Adipocyte (in vitro differentiated cells): ENCODE measurements at regions not wholly inside any gene's neighbourhood (a gene's known extent, or its start where the extent isn't known, plus 50 kb on each side); places are given as distances from the start of the nearest gene placed in this dataset.
"Not testable (repeated sequence)": the region's sequence is repeated elsewhere in the genome, so short reads cannot be mapped to it uniquely, and the experiment has no call there.

ENCODE experiments used
- DNase-seq: peaks from one replicate; pipeline ENCODE4 v3.0.0-alpha.2; 2015; ENCODE audit warnings: low read depth
- H3K27me3 ChIP-seq: replicated peaks from 2 replicates; pipeline ENCODE4 v1.7.0; 2013; ENCODE audit warnings: mild to moderate bottlenecking, low read length, moderate library complexity; ENCODE audit not compliant: control insufficient read depth, insufficient read depth
- H3K36me3 ChIP-seq: 2 replicates; pipeline ENCODE4 v1.7.0; 2013; ENCODE audit warnings: low read length, mild to moderate bottlenecking, moderate library complexity; ENCODE audit not compliant: control insufficient read depth, insufficient read depth, severe bottlenecking
- H3K4me1 ChIP-seq: 2 replicates; pipeline ENCODE4 v1.7.0; 2013; ENCODE audit warnings: mild to moderate bottlenecking, low read length, moderate library complexity; ENCODE audit not compliant: control insufficient read depth, insufficient read depth
- H3K4me3 ChIP-seq: 2 replicates; pipeline ENCODE4 v1.7.0; 2013; ENCODE audit warnings: mild to moderate bottlenecking, low read length, moderate library complexity
- H3K9ac ChIP-seq: 2 replicates; pipeline ENCODE4 v1.7.0; 2013; ENCODE audit warnings: mild to moderate bottlenecking, low read length, moderate library complexity
- H3K9me3 ChIP-seq: 2 replicates; pipeline ENCODE4 v1.7.0; 2013; ENCODE audit warnings: mild to moderate bottlenecking, low read length, moderate library complexity; ENCODE audit not compliant: control insufficient read depth

DNA sequence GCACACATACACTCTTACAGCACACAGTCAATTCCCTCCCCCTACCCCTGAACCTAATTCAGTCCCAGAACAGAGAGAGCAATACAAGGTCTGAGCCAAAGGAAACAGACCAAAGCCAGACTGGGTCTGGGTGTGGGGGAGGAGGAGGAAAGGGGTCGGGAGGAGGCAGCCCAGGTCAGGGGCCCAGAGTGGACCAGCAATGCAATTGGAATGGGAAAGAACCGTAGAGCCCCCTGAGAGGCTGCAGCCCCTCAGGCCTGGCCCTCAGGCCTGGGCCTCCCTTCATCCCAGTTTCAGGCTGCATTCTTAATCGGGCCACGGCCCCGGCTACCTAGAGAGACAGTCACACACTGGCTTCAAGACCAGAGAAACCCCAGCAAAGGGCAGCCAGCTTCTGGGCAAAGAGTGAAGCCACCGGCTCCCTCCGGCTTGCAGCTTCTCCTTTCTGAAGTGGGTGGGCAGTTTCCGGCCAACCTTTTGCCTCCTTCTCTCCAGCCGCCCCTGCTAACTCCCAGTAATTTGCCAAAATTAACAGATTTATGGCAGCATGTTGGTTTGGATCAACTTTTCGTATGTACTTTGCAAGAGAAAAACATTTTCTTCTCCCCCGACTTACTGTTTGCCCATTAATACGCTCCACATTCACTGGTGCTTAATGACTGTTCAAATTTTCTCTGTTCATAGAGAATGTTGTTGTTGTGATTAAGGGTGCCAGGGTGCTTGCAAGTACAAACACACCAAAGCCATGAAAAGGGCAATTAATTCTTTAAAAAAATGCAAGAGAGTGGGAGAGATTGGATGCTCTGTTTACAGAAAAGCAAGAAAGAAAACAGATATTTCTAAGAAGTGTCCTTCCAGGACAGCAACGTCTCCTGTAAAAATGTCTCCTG, 488.3 kb downstream of the MN1 start:
- Histone ChIP-seq H3K9me3 (peaks cover 4% of the 10 kb centered on the region), H3K36me3 (no peaks in the 10 kb centered on the region), H3K9ac (peak overlapping the region; percentile 19), H3K27me3 (peaks cover 36% of the 10 kb centered on the region), H3K4me1 (peaks cover 33% of the 10 kb centered on the region), H3K4me3 (no peak overlapping the region)
- no peak for DNase-seq

GRCh38 chr22:27314276-27314807, 487.2 kb downstream of the MN1 start:
- H3K4me1 ChIP-seq, result peaks cover 44% of the 10 kb centered on the region
- no peak overlapping the region for H3K4me3 ChIP-seq
- H3K9ac ChIP-seq, result no peak overlapping the region
- no peaks in the 10 kb centered on the region for H3K36me3 ChIP-seq
- H3K9me3 ChIP-seq, result peaks cover 2% of the 10 kb centered on the region
- DNase-seq, result no peak
- peaks cover 36% of the 10 kb centered on the region for H3K27me3 ChIP-seq

GRCh38 chr22:27315833-27316232, 485.7 kb downstream of the MN1 start:
- Histone ChIP-seq H3K9me3 (peaks cover 8% of the 10 kb centered on the region), H3K4me1 (peaks cover 39% of the 10 kb centered on the region), H3K36me3 (no peaks in the 10 kb centered on the region), H3K4me3 (no peak overlapping the region), H3K9ac (no peak overlapping the region), H3K27me3 (peaks cover 37% of the 10 kb centered on the region)
- no peak for DNase-seq

- H3K36me3 ChIP-seq, result no peaks in the 10 kb centered on the region
- peaks cover 8% of the 10 kb centered on the region for H3K9me3 ChIP-seq
- peaks cover 34% of the 10 kb centered on the region for H3K27me3 ChIP-seq
- no peak overlapping the region for H3K9ac ChIP-seq
- DNase-seq, result no peak
- H3K4me1 ChIP-seq, result peaks cover 39% of the 10 kb centered on the region
- no peak overlapping the region for H3K4me3 ChIP-seq
These were observed 484.5 kb downstream of the MN1 start for GRCh38 chr22:27317096-27317495.

- H3K4me3 ChIP-seq, result no peak overlapping the region
- H3K9me3 ChIP-seq, result peaks cover 8% of the 10 kb centered on the region
- peaks cover 40% of the 10 kb centered on the region for H3K27me3 ChIP-seq
- peaks cover 36% of the 10 kb centered on the region for H3K4me1 ChIP-seq
- no peaks in the 10 kb centered on the region for H3K36me3 ChIP-seq
- no peak for DNase-seq
- no peak overlapping the region for H3K9ac ChIP-seq
These were observed 483.6 kb downstream of the MN1 start for GRCh38 chr22:27317971-27318428.

DNA sequence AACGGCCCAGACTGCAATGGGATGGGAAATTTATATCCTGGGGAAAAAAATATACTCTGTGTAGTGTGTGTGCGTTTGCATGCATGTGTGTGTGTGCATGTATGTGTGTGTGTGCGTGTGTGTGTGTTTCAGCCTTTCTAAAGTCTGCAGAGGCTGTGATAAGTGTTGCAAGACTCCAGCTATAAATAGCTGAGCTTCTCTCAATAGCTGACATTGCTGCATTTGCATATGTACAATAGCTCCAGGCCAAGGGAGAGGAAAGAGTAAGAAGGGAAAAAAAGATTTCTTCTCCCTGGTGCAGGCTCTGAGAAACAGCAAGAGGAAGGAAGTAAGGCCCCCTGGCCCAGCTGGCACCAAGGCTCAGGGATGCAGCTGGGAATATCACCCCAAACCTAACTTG, 483.0 kb downstream of the MN1 start:
- Histone ChIP-seq H3K4me1 (peaks cover 31% of the 10 kb centered on the region), H3K9ac (peak overlapping the region; percentile 33), H3K9me3 (peaks cover 8% of the 10 kb centered on the region), H3K4me3 (no peak overlapping the region), H3K36me3 (no peaks in the 10 kb centered on the region), H3K27me3 (peaks cover 45% of the 10 kb centered on the region)
- DNase-seq, result peak; percentile 88

DNA sequence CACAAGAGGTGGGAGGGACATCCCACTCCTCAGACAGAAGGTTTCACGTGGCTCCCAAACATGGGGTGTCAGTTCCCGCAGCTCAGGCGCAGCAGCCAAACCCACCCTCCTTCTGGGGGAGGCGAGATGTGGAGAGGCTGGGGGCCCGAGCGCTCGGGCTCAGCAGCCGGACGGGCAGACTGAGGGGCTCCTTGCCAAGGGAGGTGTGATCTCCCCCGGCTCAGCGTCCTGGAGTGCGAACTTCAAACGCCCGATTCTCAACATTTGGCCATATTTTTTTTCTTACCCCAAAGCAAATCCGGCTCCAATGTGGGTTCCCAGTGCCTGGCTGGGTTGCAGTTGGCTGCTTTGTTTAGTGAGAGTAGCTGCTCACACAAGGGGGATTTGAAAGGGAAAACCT, 477.9 kb downstream of the MN1 start:
- Histone ChIP-seq H3K9me3 (peaks cover 8% of the 10 kb centered on the region), H3K4me1 (peaks cover 10% of the 10 kb centered on the region), H3K4me3 (no peak overlapping the region), H3K27me3 (peaks cover 71% of the 10 kb centered on the region), H3K36me3 (no peaks in the 10 kb centered on the region), H3K9ac (no peak overlapping the region)
- no peak for DNase-seq

GRCh38 chr22:27324908-27325307, 476.6 kb downstream of the MN1 start:
- H3K27me3 ChIP-seq, result peaks cover 76% of the 10 kb centered on the region
- not testable (repeated sequence) for H3K36me3 ChIP-seq, H3K4me1 ChIP-seq, H3K4me3 ChIP-seq, H3K9me3 ChIP-seq, DNase-seq, H3K9ac ChIP-seq

- Histone ChIP-seq H3K4me3 (no peak overlapping the region), H3K9me3 (no peaks in the 10 kb centered on the region), H3K9ac (no peak overlapping the region), H3K27me3 (peaks cover 79% of the 10 kb centered on the region), H3K4me1 (peaks cover 8% of the 10 kb centered on the region), H3K36me3 (no peaks in the 10 kb centered on the region)
- no peak for DNase-seq
These were observed 474.1 kb downstream of the MN1 start for GRCh38 chr22:27327497-27327896.

DNA sequence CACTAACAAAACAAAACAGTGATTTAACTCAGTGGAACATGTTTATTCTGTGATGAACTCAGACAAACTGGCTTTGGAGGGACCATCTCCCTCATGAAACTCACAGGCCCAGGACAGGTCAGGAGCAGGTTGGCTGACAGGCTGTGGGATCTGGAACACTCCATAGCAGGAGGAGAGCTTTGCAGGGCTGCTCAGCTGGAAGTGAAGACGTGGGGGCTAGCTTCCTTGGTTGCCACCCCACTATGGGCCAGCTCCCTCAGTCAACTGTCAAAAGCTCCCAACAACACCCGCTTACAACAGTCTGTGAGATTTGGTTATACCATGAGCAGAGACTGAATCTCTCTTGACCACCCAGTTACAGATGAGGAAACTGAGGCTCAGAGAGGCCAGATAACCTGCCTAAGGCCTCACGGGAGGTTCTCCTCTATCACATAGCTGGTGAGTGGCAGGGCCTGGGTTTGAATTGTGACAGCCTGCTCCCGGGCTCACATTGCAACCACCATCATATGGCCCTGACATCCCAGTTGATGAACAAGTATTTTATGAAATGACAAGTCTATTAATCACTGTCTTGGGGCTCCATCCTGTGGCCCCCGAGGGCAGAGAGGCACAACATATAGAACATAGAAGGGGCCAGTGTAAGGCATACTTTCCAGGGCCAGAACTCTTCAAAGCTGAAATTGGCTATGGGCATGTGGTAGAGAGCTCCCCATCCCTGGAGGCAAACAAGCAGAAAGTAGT, 473.4 kb downstream of the MN1 start:
- peaks cover 72% of the 10 kb centered on the region for H3K27me3 ChIP-seq
- DNase-seq, result no peak
- no peak overlapping the region for H3K4me3 ChIP-seq
- H3K9ac ChIP-seq, result no peak overlapping the region
- peaks cover 6% of the 10 kb centered on the region for H3K4me1 ChIP-seq
- no peaks in the 10 kb centered on the region for H3K36me3 ChIP-seq
- peaks cover 4% of the 10 kb centered on the region for H3K9me3 ChIP-seq

GRCh38 chr22:27329131-27329850, 472.3 kb downstream of the MN1 start:
- no peak for DNase-seq
- H3K4me3 ChIP-seq, result no peak overlapping the region
- H3K9ac ChIP-seq, result no peak overlapping the region
- no peaks in the 10 kb centered on the region for H3K36me3 ChIP-seq
- H3K9me3 ChIP-seq, result peaks cover 8% of the 10 kb centered on the region
- peaks cover 6% of the 10 kb centered on the region for H3K4me1 ChIP-seq
- H3K27me3 ChIP-seq, result peaks cover 68% of the 10 kb centered on the region
